ENCODE measurements at regions not wholly inside any gene's neighbourhood (a gene's known extent, or its start where the extent isn't known, plus 50 kb on each side); places are given as distances from the start of the nearest gene placed in this dataset.
"Not testable (repeated sequence)": the region's sequence is repeated elsewhere in the genome, so short reads cannot be mapped to it uniquely, and the experiment has no call there.

DNA sequence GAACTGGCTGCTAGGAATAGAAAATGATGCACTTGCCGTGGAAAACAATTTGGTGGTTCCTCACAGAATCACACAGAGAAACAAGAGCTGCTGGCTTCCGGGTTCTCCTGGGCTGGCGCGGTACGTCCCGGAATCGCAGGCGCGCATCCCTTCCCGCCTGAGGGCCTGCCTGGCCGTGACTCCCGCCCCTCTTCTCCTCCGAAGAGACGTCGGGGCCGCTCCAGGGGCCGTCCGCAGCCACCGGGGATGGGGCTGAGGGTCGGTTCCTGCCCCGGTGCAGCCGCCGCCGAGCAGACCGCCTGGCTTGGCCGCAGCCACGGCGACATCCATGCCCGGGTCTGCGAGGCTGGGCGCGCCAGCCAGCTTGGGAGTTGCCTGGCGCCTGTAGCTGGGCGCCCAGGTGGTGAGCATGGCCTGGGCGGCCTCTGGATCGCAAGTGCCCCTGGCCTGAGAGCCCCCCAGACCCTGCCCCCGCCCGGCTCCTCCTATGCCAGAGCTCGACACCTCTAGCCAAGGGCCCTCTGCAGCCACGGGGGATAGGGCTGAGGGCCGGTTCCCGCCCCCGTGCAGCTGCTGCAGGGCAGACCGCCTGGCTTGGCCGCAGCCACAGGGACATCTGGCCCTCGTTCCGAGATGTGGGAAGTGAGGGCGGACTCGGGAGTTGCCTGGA lies 83.9 kb upstream of the ZNG1F start:
- DNase-seq, result not testable (repeated sequence)

DNA sequence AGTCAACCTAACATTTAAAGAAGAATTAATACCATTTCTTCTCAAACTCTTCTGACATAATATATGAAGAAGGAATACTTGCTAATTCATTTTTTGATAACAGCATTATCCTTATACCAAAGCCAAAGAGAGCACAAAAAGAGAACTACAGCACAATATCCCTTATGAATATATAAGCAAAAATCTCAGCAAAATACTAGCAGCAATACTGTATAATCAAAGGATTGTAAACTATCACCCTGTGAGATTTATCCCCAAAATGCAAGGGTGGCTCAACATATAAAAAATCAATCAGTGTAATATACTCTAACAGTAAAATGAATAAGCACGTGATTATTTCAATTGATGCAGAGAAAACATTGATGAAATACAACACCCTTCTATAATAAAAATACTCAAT lies 81.9 kb upstream of the ZNG1F start:
- DNase-seq, result not testable (repeated sequence)

DNA sequence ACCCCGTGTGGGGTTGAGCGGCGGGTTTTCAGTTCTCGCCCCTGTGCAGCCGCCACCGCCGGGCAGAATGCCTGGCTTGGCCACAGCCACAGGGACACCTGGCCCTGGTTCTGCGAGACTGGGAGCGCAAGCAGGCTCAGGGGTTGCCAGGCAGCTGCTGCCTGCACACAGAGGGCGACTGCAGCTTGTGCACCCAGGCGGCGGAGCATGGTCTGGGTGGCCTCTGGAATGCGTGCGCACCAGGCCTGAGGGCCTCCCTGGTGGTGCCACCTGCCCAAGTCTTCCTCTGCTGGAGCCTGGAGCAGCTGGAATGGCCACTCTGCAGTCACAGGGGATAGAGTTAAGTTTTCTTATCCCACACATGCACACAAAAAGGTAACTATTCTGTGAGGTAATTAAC lies 80.4 kb upstream of the ZNG1F start:
- DNase-seq, result not testable (repeated sequence)

DNA sequence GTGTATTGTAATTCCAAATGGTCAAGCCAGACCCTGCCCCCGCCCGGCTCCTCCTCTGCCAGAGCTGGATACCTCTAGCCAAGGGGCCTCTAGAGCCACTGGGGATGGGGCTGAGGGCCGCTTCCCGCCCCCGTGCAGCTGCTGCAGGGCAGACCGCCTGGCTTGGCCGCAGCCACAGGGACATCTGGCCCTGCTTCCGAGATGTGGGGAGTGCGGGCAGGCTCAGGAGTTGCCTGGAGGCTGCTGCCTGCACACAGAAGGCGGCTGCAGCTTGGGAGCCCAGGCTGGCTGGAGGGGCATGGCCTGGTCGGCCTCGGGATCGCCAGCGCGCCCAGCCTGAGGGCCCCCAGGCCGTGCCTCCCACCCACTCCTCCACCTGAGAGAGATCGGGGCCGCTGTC lies 79.9 kb upstream of the ZNG1F start:
- DNase-seq, result not testable (repeated sequence)

DNA sequence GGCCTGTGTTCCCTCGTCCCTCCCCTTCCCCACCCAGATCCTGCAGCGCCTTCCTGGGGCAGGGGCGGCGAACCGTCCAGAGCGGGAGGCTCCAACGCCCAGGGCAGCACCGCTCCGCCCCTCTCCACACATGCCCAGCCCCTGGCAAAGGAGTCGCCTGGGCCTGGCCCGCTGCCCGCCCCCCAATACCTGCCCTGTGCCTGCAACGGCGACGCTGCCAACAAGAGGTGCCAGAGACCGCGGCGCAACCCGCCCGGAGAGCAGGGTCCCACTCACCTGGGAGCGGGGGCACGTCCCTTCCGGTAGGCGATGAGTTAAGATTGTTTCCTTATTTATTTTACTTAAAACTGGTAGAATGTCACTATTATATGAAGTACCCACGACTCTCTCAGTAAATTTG lies 77.5 kb upstream of the ZNG1F start:
- DNase-seq, result not testable (repeated sequence)

DNA sequence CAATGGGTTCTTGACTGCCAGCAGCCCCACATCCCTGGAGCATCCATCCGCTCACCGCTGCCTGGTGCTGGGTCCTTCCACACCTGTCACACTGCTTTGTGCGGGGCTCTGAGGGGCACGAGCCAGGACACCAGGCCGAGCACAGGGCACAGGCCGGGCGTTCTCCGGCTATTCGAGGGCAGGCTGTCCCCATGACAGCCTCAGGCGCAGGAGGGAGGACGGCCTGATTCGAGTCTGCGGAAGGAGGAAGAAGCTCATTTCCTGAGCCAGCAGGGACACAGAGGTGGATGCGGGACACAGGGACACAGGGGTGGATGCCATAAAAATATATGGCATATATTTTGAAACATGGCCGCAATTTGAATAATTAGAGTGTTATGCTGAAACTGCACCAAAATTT lies 76.9 kb upstream of the ZNG1F start:
- not testable (repeated sequence) for DNase-seq

DNA sequence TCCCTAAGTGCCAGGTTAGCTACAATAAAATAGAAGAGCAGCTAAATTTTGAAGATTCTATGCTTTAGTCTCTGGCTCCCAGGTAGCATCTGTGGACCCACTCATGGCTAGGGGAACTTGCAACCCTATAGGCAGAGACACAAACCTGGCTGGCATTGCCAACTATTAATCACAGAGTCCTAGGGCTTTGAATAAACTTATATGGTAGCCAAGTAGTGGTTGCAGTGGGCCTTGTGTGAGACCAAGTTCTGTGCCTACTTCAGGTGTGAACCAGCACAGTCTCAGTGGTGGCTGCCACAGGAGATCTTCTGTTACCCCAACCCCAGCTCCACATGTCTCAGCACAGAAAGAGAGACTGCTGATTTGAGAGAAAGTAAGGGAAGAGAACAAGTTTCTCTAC lies 62.9 kb upstream of the ZNG1F start:
- not testable (repeated sequence) for DNase-seq

DNA sequence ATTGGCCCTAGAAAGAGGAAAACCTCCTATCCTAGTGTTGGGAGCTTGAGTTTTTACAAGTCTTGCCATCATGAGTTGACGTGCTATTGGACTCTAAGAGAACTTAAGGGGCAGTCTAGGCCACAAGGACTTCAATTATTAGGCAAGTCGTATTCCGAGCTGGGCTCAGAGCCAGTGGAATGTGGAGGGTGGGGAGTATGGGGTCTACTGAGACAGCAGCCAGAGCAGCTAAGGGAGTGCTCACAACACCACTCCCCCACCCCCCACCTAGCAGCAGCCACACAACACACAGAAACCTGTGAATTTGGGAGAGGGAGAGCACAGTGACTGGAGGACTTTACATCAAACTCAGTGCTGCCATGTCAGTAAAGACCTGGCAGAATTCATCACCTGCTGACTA lies 62.0 kb upstream of the ZNG1F start:
- DNase-seq, result not testable (repeated sequence)

DNA sequence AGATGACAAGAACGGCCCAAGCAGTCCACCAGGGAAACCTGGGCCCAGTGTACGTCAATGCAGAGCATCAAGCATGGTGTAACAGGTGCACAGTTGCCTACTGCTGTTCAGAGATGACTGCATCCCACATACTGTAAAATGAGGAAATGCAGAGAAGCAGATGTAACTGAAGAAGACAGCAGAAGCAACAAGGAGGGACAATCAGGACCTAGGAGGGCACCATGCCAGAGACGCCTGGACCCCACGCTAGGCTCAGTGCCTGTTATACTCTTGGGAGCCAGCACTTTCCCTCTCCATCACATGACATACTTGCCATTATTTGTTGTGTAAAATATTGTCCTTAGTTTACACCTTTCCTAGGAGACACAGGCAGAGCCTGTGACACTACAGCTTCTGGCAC lies 57.6 kb upstream of the ZNG1F start:
- DNase-seq, result not testable (repeated sequence)

All from CD4-positive, alpha-beta T cell treated with Interleukin-4 for 4 hours (primary cell).